HG03342 (cell line): ENCODE measurements at regions not wholly inside any gene's neighbourhood (a gene's known extent, or its start where the extent isn't known, plus 50 kb on each side); places are given as distances from the start of the nearest gene placed in this dataset.
"Not testable (repeated sequence)": the region's sequence is repeated elsewhere in the genome, so short reads cannot be mapped to it uniquely, and the experiment has no call there.

Experiments
- ATAC-seq: cut with Tn5 transposase; IDR thresholded peaks from one replicate; pipeline ENCODE4 v1.9.1; 2021; ENCODE audit warnings: mild to moderate bottlenecking, moderate library complexity; ENCODE audit not compliant: unreplicated experiment

DNA sequence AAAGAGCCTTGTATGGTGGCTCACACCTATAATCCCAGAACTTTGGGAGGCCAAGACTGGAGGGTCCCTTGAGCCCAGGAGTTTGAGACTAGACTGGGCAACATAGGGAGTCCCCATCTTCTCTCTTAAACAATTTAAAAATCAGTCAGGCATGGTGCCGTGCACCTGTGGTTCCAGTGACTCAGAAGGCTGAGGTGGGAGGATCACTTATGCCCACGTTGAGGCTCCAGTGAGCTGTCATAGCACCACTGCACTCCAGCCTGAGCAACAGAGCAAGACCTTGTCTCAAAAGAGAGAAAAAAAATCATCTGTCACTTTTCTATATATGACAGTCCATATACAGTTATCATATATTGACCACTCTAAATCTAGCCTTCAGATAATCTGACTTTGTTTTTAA lies 658.3 kb downstream of the LTN1 start:
- ATAC-seq = no peak

DNA sequence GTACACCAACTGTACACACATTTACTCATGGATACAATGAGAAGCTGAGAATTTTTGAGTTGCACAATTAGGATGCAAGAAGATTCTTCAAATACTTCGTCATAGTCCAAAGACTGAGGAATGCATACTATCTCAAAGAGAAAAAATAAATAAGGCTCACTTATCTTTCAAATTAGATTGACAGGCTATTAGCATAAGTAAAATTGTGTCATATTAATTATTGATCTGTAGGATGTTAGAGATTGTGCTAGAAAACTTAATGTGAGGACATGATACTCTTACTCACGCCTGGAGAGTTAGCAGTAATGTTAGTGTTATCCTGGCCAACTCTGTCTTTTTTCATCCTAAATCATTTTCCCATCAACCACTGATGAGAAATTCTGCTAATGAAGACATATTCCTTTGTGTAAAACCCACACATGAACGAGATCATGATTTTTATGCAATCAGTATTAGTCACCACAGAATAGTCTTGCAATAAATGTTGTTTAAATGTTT lies 659.0 kb downstream of the LTN1 start:
- no peak for ATAC-seq

DNA sequence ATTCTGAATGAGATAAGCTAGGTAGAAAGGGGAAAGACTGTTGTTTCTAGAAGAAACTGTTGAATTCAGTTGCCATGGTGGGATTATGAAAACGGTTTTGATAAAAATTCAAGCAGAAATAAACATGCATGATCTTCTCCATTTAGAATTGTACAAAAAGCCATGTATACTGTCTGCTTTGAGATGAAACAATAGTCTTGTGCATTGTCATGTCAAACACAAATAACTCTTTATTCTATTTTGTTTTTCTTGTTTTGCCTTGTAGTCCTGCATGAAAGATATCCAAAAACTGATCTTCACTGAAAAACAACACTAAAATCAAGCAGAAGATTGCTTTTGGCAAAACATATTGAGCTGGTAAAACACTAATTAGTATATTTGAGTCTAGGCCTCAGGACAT lies 659.9 kb downstream of the LTN1 start:
- no peak for ATAC-seq

DNA sequence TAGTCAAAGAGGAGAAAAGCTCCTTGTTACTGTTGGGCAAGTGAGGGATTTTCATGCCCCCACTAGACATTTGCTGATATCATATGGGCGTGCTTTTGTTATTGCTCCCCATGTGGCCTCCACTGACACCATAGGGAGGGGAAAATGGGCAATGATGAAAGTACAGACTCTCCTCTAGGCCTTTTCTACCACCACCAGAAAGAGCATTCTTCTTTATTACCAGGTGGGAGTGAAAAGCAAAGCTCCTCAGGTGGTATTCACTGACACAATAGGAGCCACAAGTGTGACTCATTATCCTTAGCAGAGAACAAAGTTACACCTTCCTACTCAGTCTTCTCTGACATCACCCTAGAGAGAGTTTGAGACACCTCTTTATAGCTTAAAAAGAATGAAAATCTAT lies 667.1 kb downstream of the LTN1 start:
- no peak for ATAC-seq

DNA sequence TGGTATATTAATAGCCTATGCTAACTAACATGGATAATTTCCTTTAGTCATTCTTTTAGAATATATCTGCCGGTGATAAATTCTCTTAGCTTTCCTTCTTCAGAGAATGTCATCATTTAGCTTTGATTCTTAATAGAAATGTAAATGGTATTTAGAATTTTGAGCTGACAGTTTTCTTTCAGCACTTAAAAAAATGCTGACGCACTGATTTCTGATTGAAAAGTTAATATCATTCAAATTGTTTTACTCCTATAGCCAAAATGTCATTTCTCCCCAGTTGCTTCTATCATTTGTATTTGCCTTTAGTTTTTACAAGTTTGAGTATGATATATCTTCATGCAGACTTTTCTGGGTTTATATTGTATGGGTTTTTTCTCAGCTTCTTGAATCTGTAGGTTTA lies 668.0 kb downstream of the LTN1 start:
- ATAC-seq = no peak

DNA sequence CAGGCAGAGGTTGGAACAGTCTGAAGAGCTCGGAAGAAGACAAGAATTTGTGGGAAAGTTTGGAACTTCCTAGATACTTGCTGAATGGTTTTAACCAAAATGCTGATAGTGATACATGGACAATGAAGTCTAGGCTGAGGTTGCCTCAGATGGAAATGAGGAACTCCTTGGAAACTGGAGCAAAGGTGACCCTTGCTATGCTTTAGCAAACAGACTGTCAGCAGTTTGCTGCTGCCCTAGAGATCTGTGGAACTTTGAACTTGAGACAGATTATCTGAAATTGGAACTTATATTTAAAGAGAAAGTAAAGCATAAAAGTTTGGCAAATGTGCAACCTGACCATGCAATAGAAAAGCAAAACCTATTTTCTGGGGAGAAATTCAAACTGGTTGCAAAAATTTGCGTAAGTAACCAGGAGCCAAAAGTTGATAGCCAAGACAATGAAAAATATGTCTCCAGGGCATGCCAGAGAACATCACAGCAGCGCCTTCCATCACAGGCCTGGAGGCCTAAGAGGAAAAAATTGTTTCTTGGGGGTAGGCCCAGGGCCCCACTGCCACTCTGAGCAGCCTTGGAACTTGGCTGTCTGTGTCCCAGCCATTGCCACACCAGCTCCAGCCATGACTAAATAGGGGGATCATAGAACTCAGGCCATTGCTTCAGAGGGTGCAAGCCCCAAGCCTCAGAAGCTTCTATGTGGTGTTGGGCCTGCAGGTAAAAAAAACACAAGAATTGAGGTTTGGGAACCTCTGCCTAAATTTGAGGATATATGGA lies 675.3 kb downstream of the LTN1 start:
- ATAC-seq = no peak

DNA sequence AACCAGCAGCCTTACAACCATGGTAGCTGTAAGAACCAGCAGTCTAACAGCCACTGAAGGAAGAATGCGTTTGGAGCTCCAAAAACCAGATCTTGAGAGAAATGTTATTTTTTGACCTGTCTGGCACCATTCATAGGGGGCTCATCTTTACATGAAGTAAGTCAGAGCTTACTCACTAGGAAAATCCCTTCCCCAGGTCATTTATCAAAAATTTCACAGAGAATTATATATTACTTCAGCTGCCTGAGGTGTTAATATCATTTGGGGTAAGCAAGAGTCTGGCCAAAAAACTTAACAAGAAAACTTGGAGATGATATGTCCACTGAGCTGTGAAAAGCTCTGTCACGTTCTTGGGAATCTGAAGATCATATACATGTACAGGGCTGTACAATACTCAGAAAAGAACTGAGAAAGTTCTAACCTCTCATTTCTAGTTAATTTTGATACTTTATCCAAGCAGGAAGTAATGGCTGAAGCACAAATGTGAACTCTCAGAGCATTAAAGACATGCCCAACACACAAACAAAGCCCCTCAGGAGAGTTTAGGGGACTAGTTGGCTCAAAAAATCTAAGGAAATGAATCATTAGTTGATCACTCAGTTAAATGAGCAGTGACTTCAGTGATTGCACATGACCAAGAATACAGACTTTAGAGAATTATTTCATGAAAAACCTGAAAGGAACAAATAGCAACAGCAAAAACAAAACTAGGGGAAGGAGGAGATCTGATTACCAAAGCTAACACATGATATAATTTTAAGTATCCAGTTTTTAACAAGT lies 681.1 kb downstream of the LTN1 start:
- no peak for ATAC-seq

DNA sequence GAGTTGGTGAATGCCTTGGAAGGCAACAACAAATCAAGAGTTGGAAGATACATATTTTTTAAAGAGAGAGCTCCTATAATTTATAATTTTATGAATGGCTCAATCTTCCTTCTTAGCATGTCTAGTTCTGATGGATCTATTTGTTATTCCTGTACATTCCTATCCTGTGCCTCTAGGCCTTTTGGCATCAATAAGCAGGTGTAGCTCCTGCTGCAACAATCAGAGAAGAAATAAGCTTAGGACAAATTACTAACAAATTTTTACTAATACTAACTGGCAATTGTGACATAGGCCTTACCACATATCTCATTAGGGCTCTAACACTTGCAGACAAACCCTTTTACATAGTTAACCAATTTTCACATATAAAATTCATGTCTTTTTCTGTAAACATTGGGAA lies 682.0 kb downstream of the LTN1 start:
- ATAC-seq = no peak

DNA sequence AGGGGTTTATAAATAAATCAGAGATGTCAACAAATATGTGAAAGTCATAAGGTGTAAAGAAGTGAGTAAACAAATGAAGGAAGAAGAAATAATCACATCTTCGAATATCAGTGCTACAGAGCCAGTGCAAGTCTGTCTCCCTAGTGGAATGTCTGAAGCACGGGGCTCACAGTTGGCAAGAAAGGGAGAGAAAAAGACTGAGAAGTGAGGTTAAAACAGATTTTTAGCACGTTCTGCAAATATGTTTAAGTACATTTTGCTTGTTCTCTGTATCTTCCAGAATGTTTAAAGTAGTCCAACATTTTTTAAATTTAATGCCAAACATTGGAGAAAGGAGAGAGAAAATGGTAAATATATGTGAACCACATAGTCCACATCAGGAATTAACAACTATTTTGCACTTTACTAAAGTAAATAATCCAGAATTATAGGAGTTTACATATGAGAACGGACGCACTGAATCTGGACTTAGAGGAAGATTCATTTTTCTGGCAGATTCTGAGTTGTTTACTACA lies 682.4 kb downstream of the LTN1 start:
- no peak for ATAC-seq

DNA sequence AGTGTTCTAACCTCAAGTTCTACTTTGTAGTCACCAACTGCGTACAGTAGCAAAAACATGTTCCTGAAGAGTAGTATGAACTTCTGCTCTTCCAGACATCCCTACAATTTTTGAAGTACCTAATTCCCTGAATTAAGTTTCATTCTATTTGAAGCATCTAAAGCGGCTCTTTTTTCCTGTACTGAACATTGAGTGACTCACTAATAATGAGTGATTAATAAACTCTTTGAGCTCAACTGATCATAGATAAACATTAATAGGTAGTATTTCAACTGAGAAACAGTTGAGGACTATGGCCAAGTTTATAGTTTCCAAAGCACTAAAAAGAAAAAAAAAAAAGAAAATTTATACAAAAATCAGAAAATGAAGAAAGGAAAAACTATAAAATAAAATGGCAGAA lies 683.1 kb downstream of the LTN1 start:
- ATAC-seq = no peak

DNA sequence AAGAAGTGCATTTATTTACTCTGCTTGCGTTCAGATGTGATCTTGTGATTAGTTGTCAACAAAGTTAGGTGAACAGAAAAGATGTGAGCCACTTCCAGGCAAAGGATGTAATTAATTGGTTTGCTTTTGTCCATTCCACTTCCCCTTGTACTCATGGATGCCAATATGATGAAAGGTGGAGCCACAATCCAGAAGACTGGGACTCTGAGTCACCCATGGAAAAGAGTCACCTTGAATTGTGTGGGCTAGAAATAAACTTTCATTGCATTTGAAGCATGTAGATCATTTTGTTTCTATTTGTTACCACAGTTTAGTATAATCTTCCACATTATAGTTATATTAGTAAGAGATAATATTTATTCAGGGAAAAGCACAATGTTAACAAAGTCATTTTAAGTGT lies 684.2 kb downstream of the LTN1 start:
- no peak for ATAC-seq

DNA sequence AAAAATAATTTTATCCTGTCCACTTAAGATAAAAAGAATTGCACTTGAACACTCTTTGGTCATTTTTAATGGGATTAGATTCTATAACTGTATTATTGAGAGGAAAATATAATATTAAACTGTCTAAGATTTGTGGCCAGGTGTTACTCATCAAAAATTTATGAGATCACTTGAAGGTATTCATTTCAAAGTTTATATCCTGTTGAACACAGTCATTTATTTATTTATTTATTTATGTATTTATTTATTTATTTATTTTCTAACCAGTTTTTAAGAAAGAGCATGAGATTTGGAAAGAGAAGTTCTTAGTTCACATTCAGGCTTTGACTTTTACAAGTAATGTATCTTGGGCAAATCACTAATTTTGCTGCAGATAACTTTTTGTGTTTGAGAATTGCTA lies 692.7 kb downstream of the LTN1 start:
- ATAC-seq = no peak

DNA sequence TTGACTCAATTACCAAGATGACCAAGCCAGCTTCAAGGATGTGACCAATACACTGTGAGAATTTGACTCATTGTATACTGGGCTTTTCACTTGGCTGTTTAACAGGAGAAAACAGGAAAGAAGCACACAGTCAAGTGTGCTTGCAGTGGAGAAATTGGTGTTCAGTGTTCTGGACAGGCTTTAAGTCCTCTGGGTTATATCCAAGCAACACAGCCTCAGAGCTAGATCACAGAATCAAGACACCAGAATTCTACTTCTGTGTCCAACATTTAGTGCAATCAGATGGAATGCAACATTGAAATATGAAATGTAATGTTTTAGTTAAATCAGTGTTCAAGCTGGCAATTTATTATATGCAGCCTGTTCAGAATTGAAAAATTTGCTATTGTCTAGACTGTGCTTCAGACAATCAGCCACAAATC lies 694.4 kb downstream of the LTN1 start:
- no peak for ATAC-seq

DNA sequence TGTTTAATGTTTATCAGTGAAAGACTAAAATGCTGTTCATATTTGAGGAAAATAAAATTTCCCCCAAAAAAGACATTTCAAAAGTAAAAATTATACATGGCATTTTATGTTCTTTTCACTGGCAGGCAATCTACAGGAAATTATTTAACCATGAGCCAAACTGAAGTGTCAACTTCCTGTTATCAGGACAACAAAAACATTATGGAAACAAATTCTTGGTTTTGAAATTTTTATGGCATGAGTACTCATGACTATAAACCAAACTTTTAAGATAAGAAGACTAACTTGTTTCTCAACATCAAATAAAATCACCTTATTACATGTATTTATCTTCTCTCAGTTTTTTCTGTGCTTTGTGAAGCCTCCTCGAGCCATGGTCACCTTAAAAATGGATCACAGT lies 698.6 kb downstream of the LTN1 start:
- ATAC-seq = no peak

DNA sequence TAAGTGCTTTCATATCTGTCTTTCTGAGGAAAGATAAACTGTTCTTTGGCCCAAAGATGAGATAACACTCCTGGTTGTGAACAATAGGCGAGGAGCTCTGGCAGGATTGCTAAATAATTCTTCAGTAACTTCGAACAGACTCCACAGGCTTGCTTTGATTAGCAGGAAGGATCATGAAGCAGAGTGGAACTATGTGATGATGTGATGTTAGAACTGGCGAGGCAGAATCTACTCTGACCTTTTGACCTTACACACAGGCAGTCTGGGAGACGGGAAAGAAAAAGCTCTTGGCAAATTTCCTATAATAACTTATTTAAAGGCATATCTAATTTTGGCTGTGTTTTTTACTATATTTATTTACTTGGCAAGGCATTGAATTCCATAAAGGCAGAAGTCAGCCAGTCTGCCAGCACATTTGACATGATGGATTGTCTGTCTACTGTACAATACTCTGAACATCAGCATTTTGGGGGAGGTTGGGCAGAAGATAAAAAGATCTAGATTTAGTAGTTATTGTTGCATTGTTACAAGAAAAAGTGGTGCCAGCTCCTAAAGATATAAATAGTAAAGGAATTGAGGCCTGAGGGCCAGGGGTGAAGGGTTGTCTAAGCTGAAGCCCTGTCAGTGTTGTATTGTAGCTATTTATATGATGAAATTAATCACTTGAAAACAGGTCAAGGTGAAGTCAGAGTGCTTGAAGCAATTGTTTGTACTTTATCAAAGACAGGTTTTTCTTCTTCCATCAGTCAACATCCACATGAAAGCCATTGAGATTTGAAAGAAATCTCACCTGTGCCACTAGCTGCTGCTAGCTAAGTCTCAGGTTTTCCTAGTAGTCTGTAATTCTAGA lies 708.8 kb downstream of the LTN1 start:
- no peak for ATAC-seq

DNA sequence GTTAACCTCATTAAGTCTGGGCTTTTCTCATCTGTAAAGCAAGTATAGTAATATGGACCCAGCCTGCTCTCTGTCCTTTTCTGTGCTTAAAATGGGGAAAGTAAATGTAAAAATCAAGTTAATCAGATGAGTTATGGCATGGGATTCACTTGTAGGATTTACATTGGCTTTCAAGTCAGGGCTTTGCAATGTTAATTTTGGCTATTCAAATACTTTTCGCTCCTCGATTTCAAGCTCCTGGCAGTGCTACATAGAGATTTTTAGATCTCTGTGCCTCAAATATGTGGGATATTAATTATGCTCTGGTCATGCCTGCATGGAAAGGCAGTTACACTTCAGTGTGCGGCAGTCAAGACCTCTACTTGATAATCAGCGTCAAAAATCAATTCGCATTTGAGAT lies 709.8 kb downstream of the LTN1 start:
- ATAC-seq = no peak

DNA sequence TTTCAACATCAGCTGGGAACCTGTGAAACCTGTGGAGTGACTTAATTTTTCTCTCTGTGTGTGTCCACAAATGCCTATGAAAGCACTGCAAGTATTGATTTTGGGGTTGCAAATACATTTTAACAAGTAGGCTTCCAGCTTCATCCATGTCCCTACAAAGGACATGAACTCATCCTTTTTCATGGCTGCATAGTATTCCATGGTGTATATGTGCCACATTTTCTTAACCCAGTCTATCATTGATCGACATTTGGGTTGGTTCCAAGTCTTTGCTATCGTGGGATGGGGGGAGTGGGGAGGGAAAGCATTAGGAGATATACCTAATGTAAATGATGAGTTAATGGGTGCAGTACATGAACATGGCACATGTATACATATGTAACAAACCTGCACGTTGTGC lies 711.3 kb downstream of the LTN1 start:
- ATAC-seq = not testable (repeated sequence)

DNA sequence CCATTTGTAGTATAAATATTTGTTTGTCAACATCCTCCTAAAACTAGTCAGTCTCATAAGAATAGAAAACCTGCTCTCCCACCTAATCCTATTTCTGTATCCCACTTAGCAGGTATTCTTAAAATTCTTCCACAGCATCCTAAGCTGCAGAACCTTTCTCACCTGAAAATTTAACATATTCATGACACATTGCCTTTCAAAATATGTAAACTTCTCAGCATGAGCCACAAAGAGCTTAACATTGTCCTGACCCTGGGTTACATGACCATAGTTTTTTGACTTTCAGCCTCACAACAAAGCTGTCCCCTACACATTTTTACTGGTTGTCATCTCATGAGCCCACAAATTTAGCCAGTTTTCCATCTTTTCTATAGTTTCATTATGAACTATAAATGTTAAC lies 712.1 kb downstream of the LTN1 start:
- ATAC-seq = no peak

DNA sequence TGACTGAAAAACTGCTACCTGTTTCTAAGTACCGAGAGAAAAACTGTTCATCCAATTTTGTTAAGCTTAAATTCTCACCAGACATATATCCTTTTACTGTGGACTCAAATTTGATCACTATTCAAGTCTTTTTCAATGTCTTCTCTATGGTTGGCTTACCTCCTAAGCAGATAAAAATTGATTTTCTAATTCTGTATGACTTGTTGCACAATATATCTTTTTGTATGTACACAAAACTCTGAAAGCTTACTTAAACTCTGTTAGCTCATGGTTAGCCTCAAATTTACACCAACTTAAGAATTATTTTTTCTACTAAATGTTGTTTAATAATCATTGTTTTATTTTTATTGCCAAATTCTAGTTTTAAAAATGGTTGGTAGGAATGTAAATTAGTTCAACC lies 715.4 kb downstream of the LTN1 start:
- ATAC-seq = no peak

DNA sequence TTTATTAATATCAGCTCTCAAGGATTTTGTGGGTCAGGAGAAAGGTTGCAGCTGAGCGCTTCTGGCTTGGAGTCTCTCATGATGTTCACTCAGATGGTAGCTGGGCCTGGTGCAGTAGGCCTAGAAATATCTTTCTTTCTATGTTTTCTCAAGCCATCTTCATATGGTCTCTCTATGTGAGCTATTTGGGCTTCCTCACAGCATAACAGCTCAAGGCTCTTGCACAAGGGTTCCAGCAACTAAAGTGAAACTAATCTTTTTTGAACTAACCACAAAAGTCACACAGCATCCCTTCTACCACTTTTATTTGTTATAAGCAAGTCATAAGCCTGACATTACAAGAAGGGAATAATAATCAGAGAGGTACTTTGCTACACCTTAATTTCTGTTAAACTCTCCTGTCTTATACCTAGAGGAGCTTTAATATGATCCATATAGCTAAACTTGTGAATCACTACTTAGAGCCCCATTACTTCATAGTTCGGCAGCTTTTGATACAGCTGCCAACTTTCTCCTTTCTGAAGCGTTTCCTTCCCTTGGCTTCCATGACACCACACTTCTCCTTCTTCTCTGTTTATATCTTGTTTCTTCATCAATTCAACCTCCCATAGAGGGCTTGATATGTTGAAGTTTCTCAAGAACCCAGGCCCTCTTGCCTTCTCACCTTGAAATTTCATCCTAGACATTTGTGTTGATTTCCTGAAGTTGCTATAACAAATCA lies 720.2 kb downstream of the LTN1 start:
- ATAC-seq = no peak

DNA sequence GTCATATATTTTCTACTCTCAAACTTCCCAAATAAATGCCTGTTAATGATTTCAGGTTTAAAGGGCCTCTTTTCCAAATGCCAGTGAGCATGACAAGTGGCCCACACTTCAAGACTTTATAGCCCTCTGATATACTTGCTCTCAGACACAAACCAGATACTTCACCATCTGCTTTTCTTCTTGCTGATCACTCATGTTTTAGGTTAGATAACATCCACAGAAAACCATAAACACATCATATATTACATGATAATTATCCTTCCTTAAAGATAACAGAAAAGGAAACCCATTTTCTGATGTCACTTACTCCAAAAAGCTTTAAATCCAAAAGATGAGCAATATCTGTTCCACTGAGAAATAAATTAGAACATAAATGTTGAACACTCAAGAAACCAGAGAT lies 723.5 kb downstream of the LTN1 start:
- no peak for ATAC-seq
